CD8-positive, alpha-beta memory T cell (primary cell): ENCODE measurements at regions not wholly inside any gene's neighbourhood (a gene's known extent, or its start where the extent isn't known, plus 50 kb on each side); places are given as distances from the start of the nearest gene placed in this dataset.

Experiments
- CTCF ChIA-PET: fragments of 350-600 bp; sonication (Branson Sonifier 250); formaldehyde crosslinking; loops from one replicate; lab custom pipeline; 2021; ENCODE audit warnings: antibody characterized with exemption; lab: Charles Lee
- POLR2A ChIA-PET: fragments of 350-600 bp; sonication (Branson Sonifier 250); formaldehyde crosslinking; loops from one replicate; lab custom pipeline; 2021; ENCODE audit warnings: antibody characterized with exemption; lab: Charles Lee
- DNase-seq, 5 donors: peaks; one replicate each; pipeline versions ENCODE4 v3.0.0 to v3.0.0-alpha.2; 2020 to 2022; ENCODE audit warnings: mixed read lengths in 1 of 5
- H3K27ac ChIP-seq: one replicate; pipeline ENCODE4 v1.7.0; 2013; ENCODE audit warnings: low read depth, mild to moderate bottlenecking, low read length, moderate library complexity
- H3K27me3 ChIP-seq: 2 replicates; pipeline ENCODE4 v1.7.0; 2013; ENCODE audit warnings: low read length, mild to moderate bottlenecking; ENCODE audit not compliant: insufficient read depth, poor library complexity, severe bottlenecking
- H3K36me3 ChIP-seq: 2 replicates; pipeline ENCODE4 v1.7.0; 2013; ENCODE audit warnings: mild to moderate bottlenecking, low read length, moderate library complexity; ENCODE audit not compliant: insufficient read depth
- H3K4me1 ChIP-seq: 2 replicates; pipeline ENCODE4 v1.7.0; 2013; ENCODE audit warnings: mild to moderate bottlenecking, low read length, moderate library complexity; ENCODE audit not compliant: insufficient read depth
- H3K4me3 ChIP-seq: 2 replicates; pipeline ENCODE4 v1.7.0; 2013; ENCODE audit warnings: mild to moderate bottlenecking, low read length
- H3K9me3 ChIP-seq: 2 replicates; pipeline ENCODE4 v1.7.0; 2013; ENCODE audit warnings: mild to moderate bottlenecking, low read length
- H3K27ac Mint-ChIP-seq, 8 donors: one replicate each; pipeline ENCODE4 v1.8.0; 2020 to 2021; ENCODE audit warnings: mixed read lengths in 8 of 8, mild to moderate bottlenecking in 6 of 8, inconsistent platforms in 3 of 8, moderate library complexity in 3 of 8
- H3K27me3 Mint-ChIP-seq, 2 donors: one replicate each; pipeline ENCODE4 v1.8.0; 2020 to 2021; ENCODE audit warnings: mixed read lengths in 2 of 2, mild to moderate bottlenecking in 1 of 2, moderate library complexity in 1 of 2
- H3K36me3 Mint-ChIP-seq, 3 donors: one replicate each; pipeline ENCODE4 v1.8.0; 2020 to 2021; ENCODE audit warnings: mixed read lengths in 3 of 3, inconsistent platforms in 1 of 3, mild to moderate bottlenecking in 1 of 3
- H3K4me1 Mint-ChIP-seq, 3 donors: one replicate each; pipeline ENCODE4 v1.8.0; 2020 to 2021; ENCODE audit warnings: mixed read lengths in 3 of 3, inconsistent platforms in 1 of 3, mild to moderate bottlenecking in 1 of 3
- H3K4me3 Mint-ChIP-seq, 7 donors: one replicate each; pipeline ENCODE4 v1.8.0; 2020 to 2021; ENCODE audit warnings: mixed read lengths in 7 of 7, mild to moderate bottlenecking in 6 of 7, moderate library complexity in 4 of 7, inconsistent platforms in 2 of 7
- H3K9me3 Mint-ChIP-seq, 5 donors: one replicate each; pipeline ENCODE4 v1.8.0; 2020 to 2022; ENCODE audit warnings: mixed read lengths in 5 of 5, mild to moderate bottlenecking in 3 of 5, moderate library complexity in 2 of 5, inconsistent platforms in 1 of 5

- no peak overlapping the region for H3K27ac Mint-ChIP-seq
- CTCF ChIA-PET = no interaction called here
Measured at GRCh38 chr14:58817846-58818245, 180.1 kb downstream of the DACT1 start.

GRCh38 chr14:58820032-58820431, 182.3 kb downstream of the DACT1 start:
- no peak overlapping the region for H3K4me3 Mint-ChIP-seq
- H3K9me3 Mint-ChIP-seq = peaks cover 0 to 4% (median 2%) of the 10 kb centered on the region in 5 donors
- no peak overlapping the region for H3K27ac Mint-ChIP-seq
- no peak overlapping the region for H3K27ac ChIP-seq
- no peaks in the 10 kb centered on the region for H3K36me3 ChIP-seq
- no peaks in the 10 kb centered on the region for H3K4me1 ChIP-seq
- ChIA-PET CTCF (no interaction called here), POLR2A (no interaction called here)
- H3K4me3 ChIP-seq = no peak overlapping the region
- DNase-seq = no peak
- no peaks in the 10 kb centered on the region for H3K27me3 ChIP-seq
- peaks cover 0 to 2% of the 10 kb centered on the region in 2 donors for H3K27me3 Mint-ChIP-seq
- no peaks in the 10 kb centered on the region for H3K36me3 Mint-ChIP-seq
- no peaks in the 10 kb centered on the region for H3K4me1 Mint-ChIP-seq
- no peaks in the 10 kb centered on the region for H3K9me3 ChIP-seq

More at GRCh38 chr14:58817846-58818245, 180.1 kb downstream of the DACT1 start:
- Mint-ChIP-seq H3K4me3 (no peak overlapping the region), H3K27me3 (peaks cover 0 to 2% of the 10 kb centered on the region in 2 donors), H3K36me3 (no peaks in the 10 kb centered on the region), H3K9me3 (peaks cover 0 to 3% (median 0%) of the 10 kb centered on the region in 5 donors), H3K4me1 (no peaks in the 10 kb centered on the region)
- no peak overlapping the region for H3K4me3 ChIP-seq
- POLR2A ChIA-PET = no interaction called here
- H3K4me1 ChIP-seq = no peaks in the 10 kb centered on the region
- H3K36me3 ChIP-seq = no peaks in the 10 kb centered on the region
- H3K27me3 ChIP-seq = no peaks in the 10 kb centered on the region
- DNase-seq = no peak
- no peaks in the 10 kb centered on the region for H3K9me3 ChIP-seq
- no peak overlapping the region for H3K27ac ChIP-seq

GRCh38 chr14:58821421-58821820, 183.7 kb downstream of the DACT1 start:
- peaks cover 0 to 2% of the 10 kb centered on the region in 2 donors for H3K27me3 Mint-ChIP-seq

GRCh38 chr14:58822856-58823255, 185.1 kb downstream of the DACT1 start:
- Histone ChIP-seq H3K27me3 (no peaks in the 10 kb centered on the region), H3K36me3 (no peaks in the 10 kb centered on the region), H3K27ac (no peak overlapping the region), H3K4me3 (no peak overlapping the region), H3K9me3 (no peaks in the 10 kb centered on the region), H3K4me1 (no peaks in the 10 kb centered on the region)
- Mint-ChIP-seq H3K4me1 (no peaks in the 10 kb centered on the region), H3K36me3 (no peaks in the 10 kb centered on the region), H3K27me3 (peaks cover 0 to 2% of the 10 kb centered on the region in 2 donors), H3K9me3 (peaks cover 0 to 10% (median 5%) of the 10 kb centered on the region in 5 donors), H3K27ac (no peak overlapping the region), H3K4me3 (no peak overlapping the region)
- ChIA-PET POLR2A (no interaction called here), CTCF (no interaction called here)
- no peak for DNase-seq

More at GRCh38 chr14:58821421-58821820, 183.7 kb downstream of the DACT1 start:
- H3K4me3 Mint-ChIP-seq = no peak overlapping the region
- no peak overlapping the region for H3K4me3 ChIP-seq
- CTCF ChIA-PET = no interaction called here
- H3K4me1 Mint-ChIP-seq = no peaks in the 10 kb centered on the region
- H3K9me3 Mint-ChIP-seq = peaks cover 0 to 6% (median 3%) of the 10 kb centered on the region in 5 donors
- no peak for DNase-seq
- POLR2A ChIA-PET = no interaction called here
- no peaks in the 10 kb centered on the region for H3K9me3 ChIP-seq
- no peak overlapping the region for H3K27ac ChIP-seq
- H3K36me3 Mint-ChIP-seq = no peaks in the 10 kb centered on the region
- H3K27me3 ChIP-seq = no peaks in the 10 kb centered on the region
- no peak overlapping the region for H3K27ac Mint-ChIP-seq
- no peaks in the 10 kb centered on the region for H3K4me1 ChIP-seq
- H3K36me3 ChIP-seq = no peaks in the 10 kb centered on the region

- Histone ChIP-seq H3K27me3 (no peaks in the 10 kb centered on the region), H3K4me1 (no peaks in the 10 kb centered on the region), H3K36me3 (no peaks in the 10 kb centered on the region), H3K4me3 (no peak overlapping the region), H3K9me3 (no peaks in the 10 kb centered on the region), H3K27ac (no peak overlapping the region)
- no peak overlapping the region for H3K4me3 Mint-ChIP-seq
- POLR2A ChIA-PET = no interaction called here
- CTCF ChIA-PET = no interaction called here
- H3K27me3 Mint-ChIP-seq = peaks cover 0 to 2% of the 10 kb centered on the region in 2 donors
- no peak for DNase-seq
- H3K9me3 Mint-ChIP-seq = peaks cover 0 to 10% (median 5%) of the 10 kb centered on the region in 5 donors
- H3K27ac Mint-ChIP-seq = no peak overlapping the region
- no peaks in the 10 kb centered on the region for H3K36me3 Mint-ChIP-seq
- no peaks in the 10 kb centered on the region for H3K4me1 Mint-ChIP-seq
Measured at GRCh38 chr14:58823312-58823711, 185.6 kb downstream of the DACT1 start.

- no peak for DNase-seq
- H3K9me3 ChIP-seq = no peaks in the 10 kb centered on the region
- H3K36me3 ChIP-seq = no peaks in the 10 kb centered on the region
- no peaks in the 10 kb centered on the region for H3K4me1 ChIP-seq
- ChIA-PET POLR2A (no interaction called here), CTCF (no interaction called here)
- no peak overlapping the region for H3K27ac ChIP-seq
- Mint-ChIP-seq H3K27ac (no peak overlapping the region), H3K27me3 (no peaks in the 10 kb centered on the region), H3K9me3 (peaks cover 2 to 10% (median 5%) of the 10 kb centered on the region in 5 donors), H3K4me3 (no peak overlapping the region), H3K4me1 (no peaks in the 10 kb centered on the region), H3K36me3 (no peaks in the 10 kb centered on the region)
- H3K4me3 ChIP-seq = no peak overlapping the region
- H3K27me3 ChIP-seq = no peaks in the 10 kb centered on the region
Measured at GRCh38 chr14:58824106-58824505, 186.3 kb downstream of the DACT1 start.

- H3K4me3 ChIP-seq = no peak overlapping the region
- no peaks in the 10 kb centered on the region for H3K27me3 ChIP-seq
- H3K36me3 Mint-ChIP-seq = no peaks in the 10 kb centered on the region
- no peak overlapping the region for H3K27ac Mint-ChIP-seq
- H3K9me3 ChIP-seq = no peaks in the 10 kb centered on the region
- no peaks in the 10 kb centered on the region for H3K4me1 ChIP-seq
- peaks cover 2 to 10% (median 4%) of the 10 kb centered on the region in 5 donors for H3K9me3 Mint-ChIP-seq
- ChIA-PET POLR2A (no interaction called here), CTCF (no interaction called here)
- no peak overlapping the region for H3K27ac ChIP-seq
- no peak overlapping the region for H3K4me3 Mint-ChIP-seq
- no peaks in the 10 kb centered on the region for H3K4me1 Mint-ChIP-seq
- H3K36me3 ChIP-seq = no peaks in the 10 kb centered on the region
- DNase-seq = no peak
- no peaks in the 10 kb centered on the region for H3K27me3 Mint-ChIP-seq
Measured at GRCh38 chr14:58824796-58825195, 187.0 kb downstream of the DACT1 start.

- no peaks in the 10 kb centered on the region for H3K36me3 Mint-ChIP-seq
- POLR2A ChIA-PET = no interaction called here
- no peak overlapping the region for H3K27ac ChIP-seq
Measured at GRCh38 chr14:58825606-58826005, 187.8 kb downstream of the DACT1 start.

More at GRCh38 chr14:58825606-58826005, 187.8 kb downstream of the DACT1 start:
- H3K4me3 ChIP-seq = no peak overlapping the region
- no peaks in the 10 kb centered on the region for H3K36me3 ChIP-seq
- no peaks in the 10 kb centered on the region for H3K4me1 ChIP-seq
- no peak overlapping the region for H3K4me3 Mint-ChIP-seq
- no peaks in the 10 kb centered on the region for H3K27me3 Mint-ChIP-seq
- CTCF ChIA-PET = no interaction called here
- H3K9me3 Mint-ChIP-seq = peaks cover 2 to 10% (median 4%) of the 10 kb centered on the region in 5 donors
- H3K27ac Mint-ChIP-seq = no peak overlapping the region
- H3K9me3 ChIP-seq = no peaks in the 10 kb centered on the region
- DNase-seq = no peak
- H3K27me3 ChIP-seq = no peaks in the 10 kb centered on the region
- no peaks in the 10 kb centered on the region for H3K4me1 Mint-ChIP-seq
